Activated CD8-positive, alpha-beta memory T cell treated with anti-CD3 and anti-CD28 coated beads for 1 hour (primary cell): ENCODE measurements at regions not wholly inside any gene's neighbourhood (a gene's known extent, or its start where the extent isn't known, plus 50 kb on each side); places are given as distances from the start of the nearest gene placed in this dataset.

ENCODE experiments used
- DNase-seq, 2 donors: peaks; one replicate each; pipeline ENCODE4 v3.0.0-alpha.2; 2020; ENCODE audit warnings: low read depth in 1 of 2; ENCODE audit errors: extremely low read depth in 1 of 2

- no peak for DNase-seq
These were observed 231.8 kb downstream of the PIK3R1 start for GRCh38 chr5:68447136-68447929.

- DNase-seq: no peak
These were observed 233.8 kb downstream of the PIK3R1 start for GRCh38 chr5:68449380-68449779.

GRCh38 chr5:68450245-68450852 lies 234.8 kb downstream of the PIK3R1 start:
- no peak for DNase-seq

GRCh38 chr5:68452286-68452685 lies 236.7 kb downstream of the PIK3R1 start:
- no peak for DNase-seq

- no peak for DNase-seq
These were observed 238.6 kb downstream of the PIK3R1 start for GRCh38 chr5:68454172-68454571.

GRCh38 chr5:68454766-68455165 lies 239.2 kb downstream of the PIK3R1 start:
- no peak for DNase-seq

- no peak for DNase-seq
These were observed 239.7 kb downstream of the PIK3R1 start for GRCh38 chr5:68455216-68455615.

- no peak for DNase-seq
These were observed 241.2 kb downstream of the PIK3R1 start for GRCh38 chr5:68456756-68457217.

- DNase-seq: no peak
These were observed 241.7 kb downstream of the PIK3R1 start for GRCh38 chr5:68457285-68457684.

- DNase-seq: no peak
These were observed 243.0 kb downstream of the PIK3R1 start for GRCh38 chr5:68458416-68459021.

GRCh38 chr5:68459093-68459809 lies 243.7 kb downstream of the PIK3R1 start:
- DNase-seq: no peak

GRCh38 chr5:68459810-68460139 lies 244.2 kb downstream of the PIK3R1 start:
- no peak for DNase-seq

GRCh38 chr5:68460147-68460798 lies 244.7 kb downstream of the PIK3R1 start:
- DNase-seq: no peak

GRCh38 chr5:68463606-68464005 lies 248.1 kb downstream of the PIK3R1 start:
- DNase-seq: no peak

GRCh38 chr5:68464424-68464823 lies 248.9 kb downstream of the PIK3R1 start:
- DNase-seq: no peak

GRCh38 chr5:68465133-68465532 lies 249.6 kb downstream of the PIK3R1 start:
- DNase-seq: no peak

- no peak for DNase-seq
These were observed 250.5 kb downstream of the PIK3R1 start for GRCh38 chr5:68465934-68466551.

GRCh38 chr5:68467208-68467607 lies 251.7 kb downstream of the PIK3R1 start:
- no peak for DNase-seq

- DNase-seq: no peak
These were observed 252.2 kb downstream of the PIK3R1 start for GRCh38 chr5:68467794-68468193.

- no peak for DNase-seq
These were observed 252.8 kb downstream of the PIK3R1 start for GRCh38 chr5:68468322-68468721.
